DMS153 treated with DMSO at 0.1 percent for 48 hours (cell line): ENCODE measurements at regions not wholly inside any gene's neighbourhood (a gene's known extent, or its start where the extent isn't known, plus 50 kb on each side); places are given as distances from the start of the nearest gene placed in this dataset.

Experiments
- DNase-seq: peaks from one replicate; lab custom pipeline; 2025; ENCODE audit not compliant: unreplicated experiment; lab: John Stamatoyannopoulos, UW

DNA sequence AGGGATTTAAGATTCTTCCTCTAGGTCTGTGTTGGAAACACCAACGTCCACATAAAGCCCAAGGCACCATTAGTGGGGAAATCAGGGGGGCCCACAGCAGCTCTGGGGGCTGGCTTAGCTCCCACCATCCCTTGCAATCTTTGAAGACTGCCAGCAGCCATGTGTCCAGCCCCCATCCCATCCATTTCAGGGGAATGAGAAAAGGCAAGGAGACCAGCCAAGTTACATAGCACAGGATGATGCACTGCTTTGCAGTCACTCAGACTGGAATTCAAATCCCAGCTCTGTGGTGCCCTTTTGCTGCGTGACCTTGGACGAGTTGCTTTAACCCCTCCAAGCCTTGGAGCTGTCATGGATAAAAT, 108.9 kb upstream of the ZMIZ1 start:
- no peak for DNase-seq

DNA sequence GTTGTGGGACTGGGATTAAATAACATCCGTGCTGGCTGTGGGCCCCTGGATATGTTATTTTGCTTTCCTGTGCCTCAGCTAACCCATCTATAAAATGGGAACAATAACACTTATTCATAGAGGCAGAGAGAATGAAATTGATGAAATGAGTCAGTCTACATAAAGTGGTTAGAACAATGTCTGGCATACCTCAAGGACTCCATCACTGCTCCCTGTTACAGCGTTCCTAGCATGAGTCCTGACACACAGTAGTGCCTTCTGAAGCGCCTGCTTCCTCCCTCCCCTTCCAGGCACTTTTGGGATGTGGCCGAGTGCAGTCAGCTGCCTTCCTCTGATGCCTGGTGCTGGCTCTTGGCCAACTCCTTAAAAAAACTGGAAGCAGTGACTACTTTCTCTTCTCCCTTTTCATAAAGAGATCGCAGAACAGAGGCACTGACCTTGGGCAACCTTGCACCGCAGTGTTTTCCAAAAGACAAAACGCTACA, 108.4 kb upstream of the ZMIZ1 start:
- no peak for DNase-seq

- no peak for DNase-seq
Measured at GRCh38 chr10:78961760-78962159, 107.0 kb upstream of the ZMIZ1 start.

- no peak for DNase-seq
Measured at GRCh38 chr10:78963074-78964034, 105.4 kb upstream of the ZMIZ1 start.

DNA sequence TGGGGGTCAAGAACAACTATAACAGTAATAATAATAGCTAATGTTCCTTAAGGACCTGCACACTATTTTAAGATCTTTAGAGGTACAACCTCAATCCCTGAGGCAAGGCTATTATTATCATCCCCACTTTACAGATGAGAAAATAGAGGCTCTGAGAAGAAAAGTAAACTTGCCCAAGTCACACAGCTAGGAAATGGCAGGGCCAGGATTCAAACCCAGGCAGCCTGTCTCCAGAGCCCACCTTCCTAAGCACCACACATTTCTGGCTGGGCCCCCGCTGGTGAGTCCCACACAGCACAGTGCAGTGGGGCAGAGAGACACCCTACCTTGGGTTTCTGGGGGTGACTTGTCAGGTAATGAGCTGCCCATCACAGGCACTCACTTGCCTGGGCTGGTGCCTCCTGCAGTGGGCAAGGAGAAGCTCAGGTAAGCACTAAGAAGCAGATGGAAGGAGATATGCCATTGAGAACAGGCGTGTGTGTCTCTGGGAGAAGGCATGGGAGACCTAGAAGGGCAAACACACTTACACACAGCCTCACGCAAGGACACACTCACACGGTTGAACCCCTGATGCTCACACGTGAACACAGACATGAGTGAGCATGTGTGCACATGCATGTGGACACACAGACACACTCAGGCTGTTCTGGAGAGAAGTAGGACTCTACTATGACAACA, 104.4 kb upstream of the ZMIZ1 start:
- no peak for DNase-seq

GRCh38 chr10:78964952-78965633, 103.7 kb upstream of the ZMIZ1 start:
- peak; percentile 76 for DNase-seq

DNA sequence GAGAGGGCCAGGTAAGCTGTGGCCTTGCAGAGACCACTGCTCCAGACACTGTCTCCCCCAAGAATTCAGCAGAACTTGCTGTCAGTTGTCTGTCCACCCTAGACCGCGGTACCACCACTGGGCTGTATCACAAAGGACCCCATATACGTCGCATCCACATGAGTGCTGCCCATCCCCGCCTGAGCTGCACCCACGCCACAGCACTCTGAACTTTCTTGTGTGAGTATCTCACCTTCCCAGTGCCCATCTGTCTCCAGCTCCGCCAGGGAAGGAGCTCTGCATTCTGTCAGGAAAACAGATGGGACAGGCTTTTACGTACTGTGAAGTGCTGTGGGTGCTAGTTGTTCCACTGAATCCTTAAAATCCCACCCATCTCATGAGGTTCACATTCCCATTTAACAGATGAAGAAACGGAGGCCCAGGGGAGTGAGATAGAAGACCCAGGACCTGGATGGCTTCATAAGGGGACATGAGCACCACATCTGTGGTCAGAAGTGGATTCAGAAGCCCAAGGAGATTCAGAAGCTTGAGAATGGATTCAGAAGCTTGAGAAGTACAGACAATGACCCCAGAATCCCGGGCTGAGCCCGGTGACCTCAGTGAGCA, 102.5 kb upstream of the ZMIZ1 start:
- DNase-seq = no peak

DNA sequence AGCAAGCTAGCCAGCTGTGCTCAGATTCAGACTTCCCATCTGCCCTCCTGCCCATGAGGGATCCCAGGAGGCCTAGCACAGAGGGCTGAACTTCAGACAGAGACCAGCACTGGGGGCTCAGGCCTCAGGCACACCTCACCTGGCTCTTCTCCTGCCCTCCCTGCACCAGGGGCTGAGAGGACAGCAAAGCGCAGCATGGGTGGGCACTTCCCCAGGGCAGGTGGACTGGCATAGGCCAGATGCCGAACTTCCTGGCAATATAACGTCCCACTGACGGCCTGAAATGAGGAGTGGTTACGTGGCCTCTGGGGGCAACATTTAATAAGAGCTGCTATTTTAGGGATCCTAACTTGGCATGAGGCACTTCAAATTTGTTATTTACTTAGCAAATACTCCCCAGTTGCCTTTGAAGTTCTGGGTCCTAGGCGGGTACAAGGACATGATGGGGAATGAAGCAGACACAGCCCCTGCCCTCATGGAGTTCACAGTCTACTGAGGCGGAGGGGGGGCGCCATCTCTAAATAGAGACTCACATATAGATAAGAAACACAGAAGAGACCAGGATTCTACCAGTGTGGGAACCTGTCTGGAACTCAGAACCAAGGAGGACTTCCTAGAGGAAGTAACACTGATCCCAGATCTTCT, 101.8 kb upstream of the ZMIZ1 start:
- no peak for DNase-seq

DNA sequence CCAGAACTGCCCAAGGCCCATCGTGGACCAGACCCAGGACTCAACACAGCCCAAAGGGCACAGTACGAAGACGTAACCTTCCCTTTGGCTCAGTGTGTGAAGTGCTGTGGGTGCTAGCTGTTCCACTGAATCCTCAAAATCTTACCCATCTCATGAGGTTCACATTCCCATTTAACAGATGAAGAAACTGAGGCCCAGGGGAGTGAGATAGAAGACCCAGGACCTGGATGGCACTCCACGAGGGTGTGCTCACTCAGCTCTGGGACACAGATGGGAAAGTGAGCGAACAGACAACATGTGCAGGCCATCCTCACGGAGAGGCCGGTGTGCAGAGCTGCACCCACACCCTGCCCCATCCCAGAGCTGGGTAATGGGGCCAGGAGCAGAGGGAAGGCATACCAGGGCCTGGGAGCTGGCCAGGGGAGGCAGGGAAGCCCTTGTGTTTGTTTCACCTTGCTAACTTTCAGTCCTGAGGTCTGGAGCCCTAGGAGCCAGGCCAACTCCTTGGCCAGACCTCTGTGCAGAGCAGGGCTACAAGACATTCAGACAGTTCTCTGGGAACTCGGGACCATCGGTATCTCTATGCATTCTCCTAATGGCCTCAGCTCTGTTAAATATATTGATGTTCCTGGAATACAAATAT, 100.3 kb upstream of the ZMIZ1 start:
- DNase-seq = no peak

DNA sequence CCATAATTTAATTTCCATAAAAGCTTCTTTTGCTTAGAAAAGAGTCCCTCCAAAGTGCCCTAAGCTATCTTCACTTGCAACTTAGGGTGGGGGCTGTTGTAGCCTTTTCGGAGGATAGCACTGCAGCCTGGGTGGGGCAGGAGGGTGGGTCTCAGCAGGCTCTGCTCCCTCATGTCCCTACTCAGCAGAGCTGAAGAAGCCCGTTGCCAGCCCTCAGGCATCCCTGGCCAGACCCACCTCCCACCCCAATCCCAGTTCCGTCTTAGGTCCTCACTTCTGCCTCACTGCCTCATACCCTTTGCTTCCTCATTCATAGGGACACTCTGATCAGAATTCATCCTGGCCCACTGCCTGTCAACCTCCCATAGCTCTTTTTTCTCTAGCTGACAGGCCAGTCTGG, 99.8 kb upstream of the ZMIZ1 start:
- no peak for DNase-seq

- no peak for DNase-seq
Measured at GRCh38 chr10:78969719-78970118, 99.0 kb upstream of the ZMIZ1 start.

GRCh38 chr10:78970261-78970660, 98.5 kb upstream of the ZMIZ1 start:
- DNase-seq = no peak

GRCh38 chr10:78971094-78971682, 97.6 kb upstream of the ZMIZ1 start:
- no peak for DNase-seq

DNA sequence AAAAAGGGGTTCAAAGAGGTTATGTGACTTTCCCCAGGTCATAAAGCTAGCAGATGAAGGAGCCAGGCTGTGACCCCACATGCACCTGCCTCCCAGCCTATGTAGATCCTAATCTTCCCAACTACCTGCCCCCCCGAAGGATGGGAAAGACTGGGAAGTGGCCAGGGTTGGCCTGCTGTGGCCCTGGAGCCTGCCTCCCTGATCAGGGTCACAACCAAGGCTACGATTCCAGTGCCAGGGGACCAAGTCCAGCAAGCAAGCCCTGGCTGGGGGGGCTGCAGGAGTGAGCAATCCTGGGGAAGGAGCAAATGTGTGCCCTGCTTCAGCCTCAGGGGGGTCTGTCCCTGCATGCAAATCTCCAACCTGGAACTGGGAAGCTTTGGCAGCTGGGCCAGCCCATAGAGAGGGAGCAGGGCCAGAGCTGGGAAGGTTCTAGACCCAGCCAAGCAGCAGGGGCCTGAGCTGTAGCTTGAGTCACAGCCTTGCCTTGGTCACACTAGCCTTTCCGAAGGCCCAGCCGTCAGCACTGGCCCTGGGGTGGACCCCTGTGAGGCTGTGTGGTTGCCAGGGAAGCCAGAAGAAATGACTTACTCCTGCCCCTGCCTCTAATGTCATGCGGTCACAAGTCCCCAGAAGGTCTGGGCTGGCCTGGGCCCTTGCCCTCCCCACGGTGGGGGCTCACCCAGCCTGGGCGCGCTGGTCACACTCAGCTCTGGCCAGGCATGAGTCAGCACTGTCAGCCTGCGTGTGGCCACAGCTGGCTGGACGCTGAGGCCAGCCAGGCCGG, 96.4 kb upstream of the ZMIZ1 start:
- DNase-seq = no peak

DNA sequence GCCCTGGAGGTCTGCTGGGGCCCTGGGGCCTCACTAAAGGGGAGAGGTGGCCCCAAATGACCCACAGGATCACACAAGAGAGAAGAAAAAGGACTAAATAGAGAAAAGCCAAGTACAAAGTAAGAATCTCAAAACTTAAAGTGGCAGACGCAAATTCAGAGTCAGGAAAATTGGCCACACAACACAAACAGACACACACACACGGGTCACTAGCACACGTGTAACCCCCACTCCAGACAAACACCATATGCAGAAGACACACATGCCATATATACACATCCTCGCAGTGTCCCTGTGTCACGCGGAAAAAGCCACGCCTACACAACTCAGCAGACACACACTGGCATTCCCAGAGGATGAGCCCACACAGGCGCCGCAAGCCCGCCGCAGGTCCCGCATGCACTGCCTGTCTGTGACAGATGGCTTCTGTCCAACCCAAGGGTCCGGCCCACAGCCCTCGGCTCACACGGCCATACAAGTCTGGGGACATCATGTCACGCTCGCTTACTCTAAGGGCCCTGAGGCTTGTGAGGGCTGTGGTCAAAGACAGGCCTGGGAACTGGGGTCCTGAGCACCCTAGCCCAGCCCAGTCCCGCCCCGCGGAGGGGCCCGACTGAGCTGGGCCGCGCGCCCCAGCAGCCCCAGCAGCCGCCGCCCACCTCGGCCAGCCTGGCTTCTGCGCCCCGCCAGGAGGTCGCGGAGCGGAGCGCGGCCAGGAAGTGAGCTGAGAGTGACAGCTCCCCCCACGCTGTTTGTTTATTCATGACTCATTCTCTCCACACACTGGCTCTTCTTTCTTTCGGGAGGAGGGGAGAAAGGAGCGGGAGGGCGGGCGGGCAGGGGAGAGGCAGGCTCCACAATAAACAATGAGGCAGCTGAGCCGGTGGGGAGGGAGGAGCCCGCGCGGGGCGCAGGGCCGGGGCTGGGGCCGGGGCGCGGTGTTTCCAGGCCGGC, 95.5 kb upstream of the ZMIZ1 start:
- DNase-seq = peak; percentile 83

DNA sequence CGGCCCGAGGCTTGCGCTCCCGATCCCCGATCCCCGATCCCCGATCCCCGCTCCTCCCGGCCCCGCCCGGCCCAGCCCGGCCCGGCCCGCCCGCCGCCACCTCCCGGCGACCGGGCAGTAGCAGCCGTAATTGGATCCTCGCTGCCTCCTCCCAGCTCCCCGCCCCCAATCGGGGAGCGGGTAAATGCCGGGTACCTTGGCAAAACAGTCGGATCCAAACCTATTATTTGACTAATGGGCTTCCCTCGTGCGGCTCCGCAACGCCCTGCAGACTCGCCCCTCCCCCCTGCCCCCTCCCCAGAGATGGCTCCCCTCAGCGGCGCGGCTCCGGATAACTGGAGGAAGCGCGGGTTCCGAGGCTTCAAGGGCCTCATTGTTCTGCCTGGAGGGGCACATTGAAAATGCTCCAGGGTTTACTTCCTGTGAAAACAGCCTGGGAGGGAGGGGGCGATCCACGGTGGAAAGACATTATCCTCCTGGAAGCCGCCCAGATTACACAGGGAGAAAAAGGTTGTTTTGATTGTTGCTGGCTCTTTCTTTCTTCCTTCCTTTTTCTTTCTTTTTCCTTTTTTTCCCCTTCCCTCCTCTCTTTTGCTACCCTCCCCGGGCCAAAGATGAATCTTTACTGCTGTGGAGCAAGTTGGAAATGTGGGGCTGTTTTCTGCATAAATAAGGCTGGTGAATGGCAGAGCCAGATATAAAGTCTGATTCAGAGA, 94.7 kb upstream of the ZMIZ1 start:
- DNase-seq = peak; percentile 97

DNA sequence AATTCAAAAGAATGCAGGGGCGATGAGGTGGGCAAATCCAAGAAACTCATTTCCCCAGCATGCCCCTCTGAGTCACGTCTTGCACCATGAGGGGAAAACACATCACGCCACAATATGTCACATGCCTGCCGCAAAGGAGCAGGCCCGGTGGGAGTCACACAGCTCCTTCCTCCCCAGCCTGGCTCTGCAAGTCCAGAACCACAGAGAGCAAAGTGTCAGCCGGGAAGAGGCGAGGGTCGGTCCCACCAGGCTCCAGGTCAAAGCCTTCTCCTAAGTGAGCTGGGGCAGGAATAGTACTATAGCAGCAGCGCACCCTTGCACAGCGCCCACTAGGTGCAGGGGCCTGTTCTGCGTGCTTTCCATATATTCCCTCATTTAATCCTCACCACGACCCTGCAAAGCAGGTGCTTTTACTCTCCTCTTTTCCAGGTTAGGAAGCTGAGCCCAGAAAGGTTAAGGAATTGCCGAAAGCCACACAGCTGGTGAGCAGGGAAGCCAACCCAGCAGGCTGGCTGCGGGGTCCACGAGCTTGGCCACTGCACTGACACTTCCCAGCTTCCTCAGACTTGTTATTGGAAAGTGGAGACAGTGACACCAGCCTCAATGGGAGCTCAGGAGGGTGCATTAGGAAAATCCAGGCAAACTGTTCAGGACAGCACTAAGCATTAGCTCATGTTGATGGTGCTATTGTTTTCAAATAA, 94.0 kb upstream of the ZMIZ1 start:
- DNase-seq = peak; percentile 73
